ENCODE measurements at regions not wholly inside any gene's neighbourhood (a gene's known extent, or its start where the extent isn't known, plus 50 kb on each side); places are given as distances from the start of the nearest gene placed in this dataset.

DNA sequence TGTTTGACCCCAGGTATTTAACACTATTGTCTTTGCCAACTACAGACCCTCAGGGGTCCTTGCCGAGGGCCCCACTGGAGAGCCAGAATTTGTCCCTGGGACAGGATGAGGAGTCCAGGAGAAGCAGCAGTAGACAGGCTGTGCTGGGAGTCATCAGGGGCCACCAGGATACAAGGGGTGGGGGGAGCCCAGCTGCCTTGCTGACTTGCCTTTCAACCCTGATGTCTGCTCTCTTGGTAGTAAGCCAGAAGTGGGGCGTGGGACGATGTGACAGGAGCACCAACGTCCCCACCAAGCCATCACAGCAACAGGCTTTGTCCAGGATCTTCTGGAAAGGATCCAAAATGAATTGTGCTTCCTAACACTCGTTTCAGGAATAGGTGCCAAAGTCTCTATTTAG lies 62.4 kb upstream of the CDCA7L start:
- no peak overlapping the region for H3K4me3 Mint-ChIP-seq (ENCODE audit: unreplicated experiment)
- H3K4me1 Mint-ChIP-seq (ENCODE audit: low read depth): no peaks in the 10 kb centered on the region
- H3K9me3 Mint-ChIP-seq (ENCODE audit: low read depth): no peaks in the 10 kb centered on the region
- TF ChIP-seq, protein P1, sequence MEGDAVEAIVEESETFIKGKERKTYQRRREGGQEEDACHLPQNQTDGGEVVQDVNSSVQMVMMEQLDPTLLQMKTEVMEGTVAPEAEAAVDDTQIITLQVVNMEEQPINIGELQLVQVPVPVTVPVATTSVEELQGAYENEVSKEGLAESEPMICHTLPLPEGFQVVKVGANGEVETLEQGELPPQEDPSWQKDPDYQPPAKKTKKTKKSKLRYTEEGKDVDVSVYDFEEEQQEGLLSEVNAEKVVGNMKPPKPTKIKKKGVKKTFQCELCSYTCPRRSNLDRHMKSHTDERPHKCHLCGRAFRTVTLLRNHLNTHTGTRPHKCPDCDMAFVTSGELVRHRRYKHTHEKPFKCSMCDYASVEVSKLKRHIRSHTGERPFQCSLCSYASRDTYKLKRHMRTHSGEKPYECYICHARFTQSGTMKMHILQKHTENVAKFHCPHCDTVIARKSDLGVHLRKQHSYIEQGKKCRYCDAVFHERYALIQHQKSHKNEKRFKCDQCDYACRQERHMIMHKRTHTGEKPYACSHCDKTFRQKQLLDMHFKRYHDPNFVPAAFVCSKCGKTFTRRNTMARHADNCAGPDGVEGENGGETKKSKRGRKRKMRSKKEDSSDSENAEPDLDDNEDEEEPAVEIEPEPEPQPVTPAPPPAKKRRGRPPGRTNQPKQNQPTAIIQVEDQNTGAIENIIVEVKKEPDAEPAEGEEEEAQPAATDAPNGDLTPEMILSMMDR (IDR thresholded peaks at IDR 0.05): no peak
- no peaks in the 10 kb centered on the region for H3K36me3 Mint-ChIP-seq (ENCODE audit: low read depth)
- DNase-seq (ENCODE audit: low spot score): no peak
- no peak overlapping the region for H3K27ac Mint-ChIP-seq (ENCODE audit: unreplicated experiment)
- H3K27me3 Mint-ChIP-seq (ENCODE audit: low read depth): peaks cover 16% of the 10 kb centered on the region

DNA sequence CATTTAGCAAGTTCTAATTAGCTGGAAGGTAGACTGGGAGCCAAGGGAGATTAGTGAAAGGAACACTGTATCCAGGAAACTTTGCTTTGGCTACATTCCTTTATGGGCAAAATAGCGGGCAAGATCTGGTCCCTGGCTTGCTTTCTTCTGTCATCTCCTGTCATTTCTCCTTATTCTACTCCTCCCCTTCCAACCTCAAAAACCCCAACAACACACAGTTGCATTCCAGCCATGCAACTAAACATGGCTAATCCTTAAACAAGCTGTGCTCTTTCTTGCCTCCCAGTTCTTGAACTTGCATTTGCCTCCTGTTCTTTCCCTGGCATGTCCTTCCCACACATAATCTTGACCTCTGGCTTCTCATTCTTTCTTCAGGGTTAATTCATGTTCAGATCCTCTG lies 59.5 kb upstream of the CDCA7L start:
- H3K9me3 Mint-ChIP-seq (ENCODE audit: low read depth): no peaks in the 10 kb centered on the region
- no peak for DNase-seq (ENCODE audit: low spot score)
- TF ChIP-seq, protein P1 (IDR thresholded peaks at IDR 0.05): no peak
- H3K4me1 Mint-ChIP-seq (ENCODE audit: low read depth): peaks cover 6% of the 10 kb centered on the region
- H3K4me3 Mint-ChIP-seq (ENCODE audit: unreplicated experiment): no peak overlapping the region
- H3K36me3 Mint-ChIP-seq (ENCODE audit: low read depth): no peaks in the 10 kb centered on the region
- H3K27me3 Mint-ChIP-seq (ENCODE audit: low read depth): peaks cover 16% of the 10 kb centered on the region
- H3K27ac Mint-ChIP-seq (ENCODE audit: unreplicated experiment): no peak overlapping the region

DNA sequence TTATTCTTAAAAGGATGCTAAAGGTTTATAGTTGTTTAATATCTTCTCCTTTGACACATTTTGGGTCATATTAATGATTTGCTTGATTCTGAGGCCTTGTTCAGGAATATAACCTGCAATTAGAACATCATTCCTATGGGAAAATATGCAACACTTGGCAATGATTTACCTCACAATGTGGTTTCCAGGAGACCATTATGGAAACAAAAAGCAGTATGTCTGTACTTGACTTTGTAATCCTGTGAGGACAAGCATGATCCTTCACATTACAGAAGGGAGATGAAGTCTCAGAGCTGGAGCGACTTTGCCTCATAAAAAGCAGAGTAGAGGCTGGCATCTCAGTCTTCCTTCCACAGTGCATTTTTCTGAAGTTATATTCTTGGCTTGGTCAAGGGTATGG lies 57.0 kb upstream of the CDCA7L start:
- H3K36me3 Mint-ChIP-seq (ENCODE audit: low read depth): no peaks in the 10 kb centered on the region
- H3K9me3 Mint-ChIP-seq (ENCODE audit: low read depth): no peaks in the 10 kb centered on the region
- peaks cover 6% of the 10 kb centered on the region for H3K4me1 Mint-ChIP-seq (ENCODE audit: low read depth)
- TF ChIP-seq, protein P1 (IDR thresholded peaks at IDR 0.05): no peak
- no peak overlapping the region for H3K27ac Mint-ChIP-seq (ENCODE audit: unreplicated experiment)
- H3K27me3 Mint-ChIP-seq (ENCODE audit: low read depth): peaks cover 9% of the 10 kb centered on the region
- H3K4me3 Mint-ChIP-seq (ENCODE audit: unreplicated experiment): no peak overlapping the region
- no peak for DNase-seq (ENCODE audit: low spot score)

DNA sequence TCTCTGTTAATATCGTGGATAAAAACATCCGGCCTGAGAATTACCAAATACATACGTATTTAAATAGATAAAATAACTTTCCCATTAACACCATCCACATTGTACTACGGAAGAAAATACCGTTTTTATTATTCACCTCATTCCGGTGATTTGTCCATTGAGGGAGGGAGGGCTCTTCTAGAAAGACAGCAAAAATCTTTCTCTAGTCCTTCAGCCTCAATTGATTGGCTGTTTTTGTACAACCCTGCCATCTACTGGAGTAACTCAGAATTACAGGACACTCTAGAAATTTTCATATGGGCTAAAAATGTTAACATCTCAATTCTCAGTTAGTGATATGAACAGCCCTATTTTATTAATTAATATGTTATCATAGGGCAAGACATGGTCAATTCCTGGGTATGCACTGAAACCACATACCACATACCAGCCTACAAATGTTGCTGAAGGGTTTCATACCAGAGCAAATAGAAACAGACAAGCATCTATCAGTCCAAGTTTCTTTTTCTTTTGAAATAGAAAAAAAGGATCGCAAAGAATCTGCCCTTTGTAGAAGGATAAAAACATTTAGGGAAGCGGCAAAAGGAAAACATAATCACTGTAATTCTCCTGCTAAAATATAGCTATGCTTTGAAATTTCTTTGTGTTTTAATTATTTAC lies 55.8 kb upstream of the CDCA7L start:
- no peaks in the 10 kb centered on the region for H3K36me3 Mint-ChIP-seq (ENCODE audit: low read depth)
- no peaks in the 10 kb centered on the region for H3K9me3 Mint-ChIP-seq (ENCODE audit: low read depth)
- peaks cover 8% of the 10 kb centered on the region for H3K27me3 Mint-ChIP-seq (ENCODE audit: low read depth)
- no peak overlapping the region for H3K27ac Mint-ChIP-seq (ENCODE audit: unreplicated experiment)
- TF ChIP-seq, protein P1 (IDR thresholded peaks at IDR 0.05): peak; percentile 93
- peaks cover 11% of the 10 kb centered on the region for H3K4me1 Mint-ChIP-seq (ENCODE audit: low read depth)
- H3K4me3 Mint-ChIP-seq (ENCODE audit: unreplicated experiment): peak overlapping the region; percentile 52
- DNase-seq (ENCODE audit: low spot score): no peak

DNA sequence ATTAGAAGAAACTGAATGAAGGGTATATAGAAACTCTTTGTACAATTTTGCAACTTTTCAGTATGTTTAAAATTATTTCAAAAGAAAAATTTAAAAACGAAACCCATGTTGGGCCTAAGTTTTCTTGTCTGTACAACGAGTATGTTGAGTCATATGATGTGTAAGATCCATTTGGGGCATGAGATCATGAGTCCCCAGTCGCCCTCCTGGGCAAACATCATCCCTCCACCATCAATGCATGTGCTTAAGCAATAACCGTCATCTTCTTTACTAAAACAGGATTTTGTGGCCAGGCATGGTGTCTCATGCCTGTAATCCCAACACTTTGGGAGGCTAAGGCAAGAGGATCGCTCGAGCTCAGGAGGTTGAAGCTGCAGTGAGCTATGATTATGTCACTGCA lies 54.2 kb upstream of the CDCA7L start:
- H3K27me3 Mint-ChIP-seq (ENCODE audit: low read depth): peaks cover 2% of the 10 kb centered on the region
- H3K9me3 Mint-ChIP-seq (ENCODE audit: low read depth): no peaks in the 10 kb centered on the region
- no peak overlapping the region for H3K4me3 Mint-ChIP-seq (ENCODE audit: unreplicated experiment)
- H3K4me1 Mint-ChIP-seq (ENCODE audit: low read depth): peaks cover 11% of the 10 kb centered on the region
- no peak for DNase-seq (ENCODE audit: low spot score)
- TF ChIP-seq, protein P1 (IDR thresholded peaks at IDR 0.05): no peak
- no peak overlapping the region for H3K27ac Mint-ChIP-seq (ENCODE audit: unreplicated experiment)
- H3K36me3 Mint-ChIP-seq (ENCODE audit: low read depth): no peaks in the 10 kb centered on the region
